ENCODE measurements at regions not wholly inside any gene's neighbourhood (a gene's known extent, or its start where the extent isn't known, plus 50 kb on each side); places are given as distances from the start of the nearest gene placed in this dataset.

DNA sequence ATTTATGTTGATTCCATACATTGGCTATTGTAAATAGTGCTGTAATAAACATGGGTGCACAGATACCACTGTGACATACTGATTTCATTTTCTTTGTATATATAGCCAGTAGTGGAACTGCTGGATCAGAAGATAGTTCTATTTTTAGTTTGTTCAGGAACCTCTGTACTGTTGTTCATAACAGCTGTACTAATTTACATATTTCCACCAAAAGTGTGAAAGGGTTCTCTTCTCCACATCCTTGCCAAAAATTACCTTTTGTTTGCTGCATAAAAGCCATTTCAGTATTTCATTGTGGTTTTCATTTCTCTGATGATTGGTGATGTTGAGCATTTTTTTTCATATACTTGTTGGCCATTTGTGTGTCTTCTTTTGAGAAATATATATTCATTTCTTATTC lies 1962.1 kb downstream of the PCDH9 start:
- TF ChIP-seq FOXM1 (IDR thresholded peaks at IDR 0.05; ENCODE audit: borderline replicate concordance, low read depth) (no peak), TCF12 (IDR thresholded peaks at IDR 0.05; ENCODE audit: low read depth) (no peak), CREB1 (IDR thresholded peaks at IDR 0.05; ENCODE audit: low read depth) (no peak), TEAD4 (IDR thresholded peaks at IDR 0.05) (no peak), EP300 (IDR thresholded peaks at IDR 0.05; ENCODE audit: borderline replicate concordance) (no peak)
- TF ChIP-seq, protein P1, sequence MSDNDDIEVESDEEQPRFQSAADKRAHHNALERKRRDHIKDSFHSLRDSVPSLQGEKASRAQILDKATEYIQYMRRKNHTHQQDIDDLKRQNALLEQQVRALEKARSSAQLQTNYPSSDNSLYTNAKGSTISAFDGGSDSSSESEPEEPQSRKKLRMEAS (IDR thresholded peaks at IDR 0.05): no peak
